Common myeloid progenitor, CD34-positive (primary cell): ENCODE measurements at regions not wholly inside any gene's neighbourhood (a gene's known extent, or its start where the extent isn't known, plus 50 kb on each side); places are given as distances from the start of the nearest gene placed in this dataset.

ENCODE experiments used
- CTCF ChIA-PET: fragments of 350-600 bp; sonication (Branson Sonifier 250); formaldehyde crosslinking; loops from one replicate; lab custom pipeline; 2021; ENCODE audit warnings: antibody characterized with exemption; lab: Charles Lee
- POLR2A ChIA-PET: fragments of 350-600 bp; sonication (Branson Sonifier 250); formaldehyde crosslinking; loops from one replicate; lab custom pipeline; 2021; ENCODE audit warnings: antibody characterized with exemption; lab: Charles Lee
- DNase-seq, 3 donors: peaks; one replicate each; pipeline versions ENCODE4 v3.0.0 to v3.0.0-alpha.2; 2013
- H3K27ac ChIP-seq, 2 experiments: 1 replicate in 1 of 2; 2 replicates in 1 of 2; pipeline ENCODE4 v1.7.0; 2013; ENCODE audit warnings: inconsistent platforms in 2 of 2, low read length in 2 of 2, mild to moderate bottlenecking in 2 of 2, low read depth in 1 of 2, moderate library complexity in 1 of 2; ENCODE audit not compliant: severe bottlenecking in 2 of 2, insufficient read depth in 1 of 2, poor library complexity in 1 of 2
- H3K27me3 ChIP-seq, 5 experiments: replicated peaks in 2 of 5; 1 replicate in 3 of 5; 2 replicates in 2 of 5; pipeline versions ENCODE4 v1.6.1 to v1.7.0; 2013; ENCODE audit warnings: low read length in 4 of 5, mild to moderate bottlenecking in 2 of 5, moderate library complexity in 2 of 5, inconsistent platforms in 1 of 5; ENCODE audit not compliant: insufficient read depth in 5 of 5, control insufficient read depth in 4 of 5
- H3K36me3 ChIP-seq, 4 experiments: 1 replicate in 2 of 4; 2 replicates in 2 of 4; pipeline versions ENCODE4 v1.6.1 to v1.7.0; 2013; ENCODE audit warnings: low read length in 3 of 4, control low read depth in 1 of 4, mild to moderate bottlenecking in 1 of 4; ENCODE audit not compliant: control insufficient read depth in 4 of 4, insufficient read depth in 4 of 4
- H3K4me1 ChIP-seq, 4 experiments: 1 replicate in 3 of 4; 2 replicates in 1 of 4; pipeline versions ENCODE4 v1.6.1 to v1.7.1; 2013; ENCODE audit warnings: low read length in 3 of 4, mild to moderate bottlenecking in 3 of 4, control low read depth in 1 of 4, inconsistent platforms in 1 of 4, moderate library complexity in 1 of 4; ENCODE audit not compliant: control insufficient read depth in 4 of 4, insufficient read depth in 4 of 4; ENCODE audit errors: control extremely low read depth in 1 of 4
- H3K4me3 ChIP-seq, 7 experiments: 1 replicate in 4 of 7; 2 replicates in 3 of 7; pipeline versions ENCODE4 v1.5.1 to v1.7.0; 2013; ENCODE audit warnings: mild to moderate bottlenecking in 7 of 7, low read length in 6 of 7, moderate library complexity in 6 of 7, inconsistent platforms in 2 of 7, low read depth in 2 of 7, control low read depth in 1 of 7; ENCODE audit not compliant: insufficient read depth in 4 of 7, control insufficient read depth in 1 of 7; ENCODE audit errors: extremely low read depth in 1 of 7
- H3K9me3 ChIP-seq, 5 experiments: 1 replicate in 4 of 5; 2 replicates in 1 of 5; pipeline versions ENCODE4 v1.6.1 to v1.7.1; 2013; ENCODE audit warnings: low read length in 4 of 5, mild to moderate bottlenecking in 2 of 5, inconsistent platforms in 1 of 5, low read depth in 1 of 5, moderate library complexity in 1 of 5; ENCODE audit not compliant: control insufficient read depth in 4 of 5, insufficient read depth in 2 of 5; ENCODE audit errors: control extremely low read depth in 1 of 5
- WGBS: methylation state at CpG from one replicate; pipeline ENCODE4 v1.1.5; 2013; ENCODE audit not compliant: insufficient coverage; 5-methylcytosine and 5-hydroxymethylcytosine counted together

DNA sequence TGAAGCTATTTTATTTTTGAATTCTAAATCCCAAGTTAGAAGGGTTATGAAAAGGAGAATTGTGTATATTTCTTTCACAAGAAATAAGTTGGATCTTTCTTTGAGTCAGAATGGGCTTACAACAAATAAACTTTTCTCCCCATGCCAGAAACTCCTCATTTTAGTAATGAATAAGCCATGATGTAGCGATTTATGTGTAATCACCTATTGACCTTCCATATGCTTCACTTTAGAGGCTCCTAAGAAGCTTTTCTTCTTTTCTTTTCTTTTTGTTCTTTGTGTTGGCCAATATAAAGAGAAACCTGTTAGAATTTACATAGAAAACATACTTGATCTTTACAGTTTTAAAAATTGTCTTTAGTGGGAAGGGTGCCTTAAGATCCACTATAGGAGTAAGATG is 370.2 kb downstream of the UTRN start:
- POLR2A ChIA-PET: no interaction called here
- DNase-seq: no peak
- Histone ChIP-seq H3K36me3 (peaks cover 0 to 3% (median 0%) of the 10 kb centered on the region in 4 experiments), H3K4me1 (peaks cover 10 to 25% (median 16%) of the 10 kb centered on the region in 4 experiments), H3K27me3 (no peaks in the 10 kb centered on the region), H3K4me3 (no peak overlapping the region), H3K27ac (no peak overlapping the region), H3K9me3 (no peaks in the 10 kb centered on the region)
- CTCF ChIA-PET: interaction anchor here (1.5 kb wide), 2 partner anchors 13 to 21 kb away, joined by 3 read pairs; no protein-coding TSS in a partner anchor
- no CpG with 5 or more reads among the region's 1 CpG for WGBS

DNA sequence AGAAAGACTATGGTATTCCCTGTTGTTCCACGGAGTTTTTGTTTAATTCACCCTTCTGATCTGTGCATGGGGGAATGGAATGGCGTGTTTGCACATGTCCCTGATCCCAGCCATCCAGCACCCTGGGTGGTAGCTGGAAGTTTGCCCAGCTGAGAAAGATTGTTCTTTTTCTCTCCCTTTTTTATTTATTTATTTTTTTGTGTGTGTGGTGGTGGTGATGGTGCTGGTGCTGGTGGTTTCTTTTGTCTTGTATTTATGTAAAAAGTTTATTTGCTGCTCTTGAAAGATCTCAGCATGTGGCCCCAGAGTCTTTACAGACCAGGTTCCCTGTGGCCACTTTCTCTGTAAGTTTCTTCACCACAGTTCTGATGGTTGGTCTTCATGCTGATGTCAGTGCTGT is 372.6 kb downstream of the UTRN start:
- no peak for DNase-seq

DNA sequence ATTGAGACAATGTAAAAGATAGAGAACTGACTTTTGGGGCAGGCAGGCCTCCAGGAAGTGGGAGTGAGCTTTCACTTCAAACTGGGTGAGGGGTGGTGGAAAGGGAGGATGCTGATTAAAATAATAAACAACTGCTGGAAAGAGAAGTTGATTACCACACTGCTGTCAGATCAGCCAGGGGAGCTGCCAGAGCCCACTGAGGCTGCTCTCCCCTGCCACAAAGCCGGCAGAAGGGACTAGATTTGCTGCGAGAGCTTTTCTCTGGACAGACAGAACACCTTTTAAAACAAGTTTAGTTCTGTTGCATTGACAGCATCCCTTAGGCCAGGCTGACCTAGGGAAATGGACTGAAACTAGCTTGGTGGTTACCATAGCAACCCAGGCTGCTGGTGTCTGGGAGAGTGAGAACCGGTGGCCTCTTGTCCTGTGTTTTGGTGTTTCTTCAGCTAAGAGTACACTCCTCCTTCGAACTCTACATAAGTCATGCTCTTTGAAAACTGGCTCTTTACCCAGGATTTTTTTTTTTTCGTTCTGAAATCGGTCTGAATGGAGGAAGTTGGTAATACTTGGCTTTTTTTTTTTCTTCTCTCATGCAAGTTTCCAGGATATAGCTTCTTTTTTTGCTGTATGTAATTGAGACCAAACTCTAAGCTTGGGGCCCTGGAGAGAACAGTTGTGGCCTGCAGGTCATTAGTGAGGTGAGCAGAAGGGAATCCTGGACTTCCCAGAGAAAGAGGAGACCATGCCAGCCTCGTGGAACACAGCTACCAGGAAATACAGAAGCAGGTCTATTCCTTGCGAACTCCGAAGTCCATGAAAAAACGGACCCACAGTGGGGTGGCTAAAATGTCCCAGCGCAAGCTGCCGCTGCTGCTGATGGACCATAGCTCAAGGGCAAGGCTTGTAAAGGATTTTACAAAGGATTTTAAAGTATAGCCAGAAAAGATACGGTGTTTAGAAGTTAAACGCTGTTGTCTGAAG is 374.4 kb downstream of the UTRN start:
- H3K27ac ChIP-seq: peak overlapping the region; percentile 35 to 61
- no peaks in the 10 kb centered on the region for H3K9me3 ChIP-seq
- ChIA-PET POLR2A (interaction anchor here (0.8 kb wide), 1 partner anchor 77 kb away, joined by 4 read pairs; no protein-coding TSS in a partner anchor), CTCF (interaction anchor here (0.8 to 1.6 kb wide), 3 partner anchors 11 to 29 kb away, joined by 3 to 6 read pairs (median 3); no protein-coding TSS in a partner anchor)
- no peaks in the 10 kb centered on the region for H3K36me3 ChIP-seq
- H3K4me1 ChIP-seq: peaks cover 6 to 30% (median 16%) of the 10 kb centered on the region in 4 experiments
- H3K4me3 ChIP-seq: peak overlapping the region in 4 of 7 experiments; percentile 14 to 42 (median 34)
- peak; percentile 31 to 67 (median 60) for DNase-seq
- H3K27me3 ChIP-seq: no peaks in the 10 kb centered on the region
- WGBS: 60% methylated on average over 12 of the region's 14 CpGs

More for the DNA sequence above, 372.6 kb downstream of the UTRN start:
- no peaks in the 10 kb centered on the region for H3K9me3 ChIP-seq
- H3K36me3 ChIP-seq: no peaks in the 10 kb centered on the region
- H3K4me3 ChIP-seq: no peak overlapping the region
- ChIA-PET POLR2A (no interaction called here), CTCF (interaction anchor here (1.8 kb wide), 1 partner anchor 9 kb away, joined by 7 read pairs; no protein-coding TSS in a partner anchor)
- H3K4me1 ChIP-seq: peaks cover 12 to 34% (median 18%) of the 10 kb centered on the region in 4 experiments
- H3K27me3 ChIP-seq: no peaks in the 10 kb centered on the region
- no peak overlapping the region for H3K27ac ChIP-seq
- 100% methylated on average over 2 of the region's 2 CpGs for WGBS

DNA sequence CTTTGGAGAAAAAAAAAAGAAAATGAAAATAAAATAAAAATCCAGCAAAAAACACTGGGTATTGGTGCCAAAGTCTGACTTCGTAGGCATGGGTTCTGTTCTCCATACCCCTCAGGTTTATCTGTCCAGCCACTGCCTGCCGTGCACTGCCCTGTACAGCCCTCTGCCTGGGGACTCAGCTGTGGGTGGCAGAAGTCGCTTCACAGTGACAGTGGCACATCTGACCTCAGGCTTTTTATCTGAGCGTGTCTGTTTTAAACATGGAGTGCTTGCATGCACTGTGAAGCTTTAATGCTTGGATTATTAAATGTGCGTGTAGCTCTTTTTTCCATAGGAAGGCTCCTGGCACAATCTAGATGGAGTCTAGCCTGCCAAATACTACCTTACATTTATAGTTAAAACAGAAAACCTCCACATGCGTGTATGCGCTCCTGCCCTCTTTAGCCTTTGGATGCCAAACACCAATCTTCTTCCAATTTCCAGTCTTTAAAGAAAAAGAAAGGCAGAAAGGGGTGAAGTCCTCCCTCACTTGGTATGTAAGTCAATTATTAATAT is 375.5 kb downstream of the UTRN start:
- no peaks in the 10 kb centered on the region for H3K36me3 ChIP-seq
- H3K4me1 ChIP-seq: peaks cover 6 to 30% (median 16%) of the 10 kb centered on the region in 4 experiments
- H3K4me3 ChIP-seq: no peak overlapping the region
- WGBS: 96% methylated on average over 5 of the region's 7 CpGs
- H3K27ac ChIP-seq: peak overlapping the region in 1 of 2 experiments; percentile 36
- DNase-seq: no peak
- ChIA-PET POLR2A (interaction anchor here (0.6 kb wide), 1 partner anchor 159 kb away, joined by 3 read pairs; no protein-coding TSS in a partner anchor), CTCF (interaction anchor here (0.7 to 1.5 kb wide), 4 partner anchors 10 to 17 kb away, joined by 3 to 6 read pairs (median 3); no protein-coding TSS in a partner anchor)
- no peaks in the 10 kb centered on the region for H3K27me3 ChIP-seq
- no peaks in the 10 kb centered on the region for H3K9me3 ChIP-seq

DNA sequence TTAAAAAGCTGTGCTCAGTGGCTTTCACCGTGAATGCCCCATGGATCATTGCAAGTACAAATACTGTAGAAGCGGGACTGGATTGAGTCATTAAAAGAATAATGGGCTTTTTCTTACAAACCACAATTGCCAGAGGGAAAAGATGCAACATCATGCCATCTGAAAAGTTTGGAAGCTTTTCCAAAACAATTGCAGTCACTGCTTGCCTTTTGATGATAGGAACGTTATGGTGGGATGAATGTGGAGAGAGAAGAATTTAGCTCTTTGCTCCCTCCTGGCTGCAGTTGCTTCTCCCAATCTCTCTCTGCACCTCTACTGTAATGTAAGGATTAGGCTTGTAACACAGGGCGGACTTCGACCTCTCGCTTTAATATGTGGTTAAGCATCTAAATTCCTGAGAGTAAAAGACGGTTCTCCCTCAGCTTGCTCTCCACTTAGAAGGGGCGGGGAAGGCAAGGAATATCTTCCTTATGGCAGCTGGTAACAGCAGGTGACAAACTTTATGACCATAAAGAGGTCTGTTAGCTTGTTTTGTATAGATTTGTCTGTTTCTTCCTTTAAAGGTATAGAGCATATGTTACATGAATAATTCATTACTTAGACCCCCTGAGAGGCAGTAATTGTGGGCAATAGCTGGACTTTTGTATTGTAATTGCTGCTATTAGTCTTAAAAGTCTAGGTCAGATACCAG is 376.1 kb downstream of the UTRN start:
- H3K27me3 ChIP-seq: no peaks in the 10 kb centered on the region
- H3K4me3 ChIP-seq: no peak overlapping the region
- 100% methylated on average over 3 of the region's 8 CpGs for WGBS
- peaks cover 6 to 31% (median 16%) of the 10 kb centered on the region in 4 experiments for H3K4me1 ChIP-seq
- CTCF ChIA-PET: interaction anchor here (0.7 to 1.5 kb wide), 4 partner anchors 10 to 17 kb away, joined by 3 to 6 read pairs (median 3); no protein-coding TSS in a partner anchor
- H3K9me3 ChIP-seq: no peaks in the 10 kb centered on the region
- POLR2A ChIA-PET: interaction anchor here (0.6 kb wide), 1 partner anchor 158 kb away, joined by 3 read pairs; no protein-coding TSS in a partner anchor
- H3K27ac ChIP-seq: peak overlapping the region in 1 of 2 experiments; percentile 36
- DNase-seq: no peak
- no peaks in the 10 kb centered on the region for H3K36me3 ChIP-seq

DNA sequence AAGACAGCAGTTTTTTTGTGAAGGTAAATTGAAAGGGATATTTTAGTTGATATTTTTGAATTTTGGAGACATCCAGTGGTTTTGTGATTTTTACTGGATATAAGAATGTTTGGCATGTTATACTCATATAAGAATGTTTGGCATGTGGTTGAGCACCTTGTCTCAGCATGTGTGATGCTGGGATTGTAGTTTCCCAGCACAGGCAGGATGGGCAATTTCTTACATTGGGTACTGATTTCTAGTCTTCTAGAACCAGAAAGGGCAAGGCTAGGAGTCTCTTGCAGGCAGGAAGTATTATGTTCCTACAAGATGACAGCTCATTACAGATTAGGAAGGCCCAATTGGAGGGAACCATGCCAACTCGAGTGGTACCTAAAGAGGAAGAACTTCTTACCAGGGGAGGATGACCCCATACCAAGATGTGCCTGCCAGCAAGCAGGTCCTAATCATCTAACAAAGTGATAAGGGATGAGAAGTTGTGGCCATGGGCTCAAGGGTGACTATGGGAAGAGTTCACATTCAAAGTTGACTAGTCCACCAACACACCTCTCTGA is 377.8 kb downstream of the UTRN start:
- peaks cover 10 to 47% (median 22%) of the 10 kb centered on the region in 4 experiments for H3K4me1 ChIP-seq
- H3K27me3 ChIP-seq: no peaks in the 10 kb centered on the region
- H3K4me3 ChIP-seq: no peak overlapping the region
- no peak overlapping the region for H3K27ac ChIP-seq
- no peaks in the 10 kb centered on the region for H3K36me3 ChIP-seq
- ChIA-PET CTCF (no interaction called here), POLR2A (no interaction called here)
- no peaks in the 10 kb centered on the region for H3K9me3 ChIP-seq
- DNase-seq: no peak
- WGBS: 100% methylated on average over 1 of the region's 1 CpG
